ENCODE measurements at regions not wholly inside any gene's neighbourhood (a gene's known extent, or its start where the extent isn't known, plus 50 kb on each side); places are given as distances from the start of the nearest gene placed in this dataset.
"Not testable (repeated sequence)": the region's sequence is repeated elsewhere in the genome, so short reads cannot be mapped to it uniquely, and the experiment has no call there.

DNA sequence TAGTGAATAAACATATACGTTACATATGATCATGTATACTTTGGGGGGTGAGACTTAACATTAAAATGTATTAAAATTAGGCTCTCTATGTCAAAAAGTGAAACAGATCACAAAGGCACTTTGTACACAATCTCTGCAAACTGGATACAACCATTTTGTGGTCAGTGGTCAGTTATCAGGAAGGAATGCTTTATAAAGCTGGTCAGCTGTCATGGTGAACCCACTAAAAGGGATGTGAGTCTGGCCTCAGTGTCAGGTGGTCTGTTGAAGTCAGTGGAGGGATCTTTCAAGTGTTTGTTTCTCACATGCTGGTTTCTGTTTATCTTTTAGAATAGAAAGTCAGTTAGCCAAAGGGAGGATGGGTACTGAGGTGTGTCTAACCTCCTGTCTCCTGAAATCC, 875.5 kb upstream of the INTU start:
- Mint-ChIP-seq H3K27me3 (no peaks in the 10 kb centered on the region), H3K4me3 (no peak overlapping the region), H3K36me3 (no peaks in the 10 kb centered on the region), H3K27ac (no peak overlapping the region), H3K4me1 (no peaks in the 10 kb centered on the region), H3K9me3 (peaks cover 0 to 11% (median 0%) of the 10 kb centered on the region in 7 donors)
- no peak for ATAC-seq (ENCODE audit: low read depth in 2 of 2)
- DNase-seq = no peak

- no peak for ATAC-seq (ENCODE audit: low read depth in 2 of 2)
Measured at GRCh38 chr4:126758493-126758892, 874.3 kb upstream of the INTU start.

DNA sequence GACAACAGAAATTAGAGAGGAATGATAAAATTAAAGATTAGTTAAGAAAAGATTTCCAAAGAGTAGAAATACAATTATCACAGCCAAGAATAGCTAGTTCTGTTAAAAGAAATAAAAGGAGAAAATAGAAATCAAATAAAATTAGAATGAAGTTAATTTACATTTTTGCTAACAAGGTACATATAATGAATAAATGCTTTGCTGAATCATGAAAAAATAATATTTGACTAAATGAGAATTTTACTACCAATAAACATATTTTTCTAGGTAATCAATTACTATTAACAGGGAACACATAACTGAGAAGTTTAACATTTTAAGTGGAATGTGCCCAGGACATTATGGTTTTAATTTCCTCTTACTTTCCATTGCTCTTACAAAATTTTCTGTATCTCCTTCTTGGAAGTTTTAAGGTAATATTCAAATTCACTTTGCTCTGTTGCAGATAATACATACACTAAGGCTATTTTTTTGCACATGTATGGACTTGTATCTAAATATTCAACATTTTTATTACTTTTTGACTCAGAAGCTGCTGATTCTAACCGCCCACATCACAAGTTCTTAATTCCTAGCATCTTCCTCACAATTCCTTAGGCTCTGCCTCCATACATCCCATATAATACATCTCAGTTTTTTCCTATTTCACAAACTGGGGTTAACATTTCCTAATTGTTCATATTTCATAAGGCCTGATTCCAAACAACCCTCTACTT, 870.7 kb upstream of the INTU start:
- Mint-ChIP-seq H3K27ac (no peak overlapping the region), H3K9me3 (peaks cover 0 to 10% (median 3%) of the 10 kb centered on the region in 7 donors), H3K4me1 (no peaks in the 10 kb centered on the region), H3K4me3 (no peak overlapping the region), H3K36me3 (no peaks in the 10 kb centered on the region), H3K27me3 (no peaks in the 10 kb centered on the region)
- DNase-seq (no peak), ATAC-seq (ENCODE audit: low read depth in 2 of 2) (no peak)

More at GRCh38 chr4:126758493-126758892, 874.3 kb upstream of the INTU start:
- Mint-ChIP-seq H3K36me3 (no peaks in the 10 kb centered on the region), H3K9me3 (peaks cover 0 to 9% (median 2%) of the 10 kb centered on the region in 7 donors), H3K4me3 (no peak overlapping the region), H3K27ac (no peak overlapping the region), H3K4me1 (no peaks in the 10 kb centered on the region), H3K27me3 (no peaks in the 10 kb centered on the region)
- DNase-seq = no peak

- H3K9me3 Mint-ChIP-seq = peaks cover 0 to 10% (median 3%) of the 10 kb centered on the region in 7 donors
- no peaks in the 10 kb centered on the region for H3K27me3 Mint-ChIP-seq
- H3K4me3 Mint-ChIP-seq = no peak overlapping the region
- H3K36me3 Mint-ChIP-seq = no peaks in the 10 kb centered on the region
- DNase-seq = no peak
- H3K27ac Mint-ChIP-seq = no peak overlapping the region
- ATAC-seq (ENCODE audit: low read depth in 2 of 2) = no peak
- no peaks in the 10 kb centered on the region for H3K4me1 Mint-ChIP-seq
Measured at GRCh38 chr4:126762663-126763247, 870.0 kb upstream of the INTU start.

DNA sequence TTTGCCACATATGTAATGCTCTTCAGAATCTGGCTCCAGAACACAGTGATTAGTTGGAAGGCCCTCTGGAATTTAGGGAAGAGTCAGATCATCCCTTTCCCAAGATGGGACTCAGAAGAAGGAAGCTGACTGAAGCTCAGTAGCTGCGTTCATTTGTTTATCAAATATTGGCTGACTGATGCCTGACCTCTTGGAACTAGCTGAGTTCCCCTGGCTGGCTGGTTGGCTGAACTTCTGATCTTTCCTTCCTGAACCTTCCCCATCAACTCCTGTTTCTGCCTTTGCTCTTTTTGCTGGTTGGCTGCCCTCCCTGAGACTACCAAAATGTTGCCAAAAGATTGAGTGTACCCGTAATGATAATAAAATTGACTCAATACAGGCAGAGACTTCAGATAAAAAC, 866.5 kb upstream of the INTU start:
- DNase-seq = no peak
- Mint-ChIP-seq H3K27ac (peak overlapping the region in 2 of 6 donors; percentile 16 to 63), H3K36me3 (no peaks in the 10 kb centered on the region), H3K27me3 (no peaks in the 10 kb centered on the region), H3K9me3 (peaks cover 0 to 6% (median 4%) of the 10 kb centered on the region in 7 donors), H3K4me3 (no peak overlapping the region), H3K4me1 (no peaks in the 10 kb centered on the region)
- ATAC-seq (ENCODE audit: low read depth in 2 of 2) = no peak

DNA sequence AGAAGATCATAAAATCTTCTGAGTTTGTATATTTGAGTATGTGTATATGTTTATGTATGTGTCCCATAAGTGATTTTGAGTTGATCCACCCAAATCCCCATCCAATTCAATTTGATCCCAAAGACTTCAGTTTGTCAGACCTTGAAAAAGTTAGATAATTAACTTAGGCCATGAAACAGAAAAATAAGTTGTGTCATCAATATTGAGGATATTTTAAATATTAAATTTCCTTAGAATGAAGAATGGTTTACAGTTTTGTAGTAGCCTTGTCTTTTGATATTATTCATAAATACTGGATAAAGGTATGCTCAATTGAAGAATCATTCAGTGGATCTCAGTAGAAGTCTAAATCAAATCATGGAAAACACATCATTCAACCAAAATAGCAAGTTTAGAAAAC, 864.4 kb upstream of the INTU start:
- DNase-seq (no peak), ATAC-seq (ENCODE audit: low read depth in 2 of 2) (no peak)
- no peak overlapping the region for H3K4me3 Mint-ChIP-seq
- no peaks in the 10 kb centered on the region for H3K27me3 Mint-ChIP-seq
- no peaks in the 10 kb centered on the region for H3K36me3 Mint-ChIP-seq
- no peaks in the 10 kb centered on the region for H3K4me1 Mint-ChIP-seq
- no peak overlapping the region for H3K27ac Mint-ChIP-seq
- H3K9me3 Mint-ChIP-seq = peaks cover 0 to 6% (median 3%) of the 10 kb centered on the region in 7 donors

GRCh38 chr4:126770811-126771553, 861.8 kb upstream of the INTU start:
- not testable (repeated sequence) for H3K4me1 Mint-ChIP-seq; H3K4me3 Mint-ChIP-seq; H3K27me3 Mint-ChIP-seq; H3K27ac Mint-ChIP-seq; H3K36me3 Mint-ChIP-seq; ATAC-seq (ENCODE audit: low read depth in 2 of 2); DNase-seq; H3K9me3 Mint-ChIP-seq

GRCh38 chr4:126771618-126772017, 861.1 kb upstream of the INTU start:
- DNase-seq; H3K4me1 Mint-ChIP-seq; H3K27me3 Mint-ChIP-seq; H3K4me3 Mint-ChIP-seq; H3K27ac Mint-ChIP-seq; ATAC-seq (ENCODE audit: low read depth in 2 of 2); H3K36me3 Mint-ChIP-seq; H3K9me3 Mint-ChIP-seq: not testable (repeated sequence)

GRCh38 chr4:126772662-126773061, 860.1 kb upstream of the INTU start:
- Mint-ChIP-seq H3K4me1 (no peaks in the 10 kb centered on the region), H3K36me3 (no peaks in the 10 kb centered on the region), H3K4me3 (no peak overlapping the region), H3K27me3 (no peaks in the 10 kb centered on the region), H3K9me3 (peaks cover 0 to 7% (median 3%) of the 10 kb centered on the region in 7 donors), H3K27ac (no peak overlapping the region)
- ATAC-seq (ENCODE audit: low read depth in 2 of 2) (no peak), DNase-seq (no peak)

DNA sequence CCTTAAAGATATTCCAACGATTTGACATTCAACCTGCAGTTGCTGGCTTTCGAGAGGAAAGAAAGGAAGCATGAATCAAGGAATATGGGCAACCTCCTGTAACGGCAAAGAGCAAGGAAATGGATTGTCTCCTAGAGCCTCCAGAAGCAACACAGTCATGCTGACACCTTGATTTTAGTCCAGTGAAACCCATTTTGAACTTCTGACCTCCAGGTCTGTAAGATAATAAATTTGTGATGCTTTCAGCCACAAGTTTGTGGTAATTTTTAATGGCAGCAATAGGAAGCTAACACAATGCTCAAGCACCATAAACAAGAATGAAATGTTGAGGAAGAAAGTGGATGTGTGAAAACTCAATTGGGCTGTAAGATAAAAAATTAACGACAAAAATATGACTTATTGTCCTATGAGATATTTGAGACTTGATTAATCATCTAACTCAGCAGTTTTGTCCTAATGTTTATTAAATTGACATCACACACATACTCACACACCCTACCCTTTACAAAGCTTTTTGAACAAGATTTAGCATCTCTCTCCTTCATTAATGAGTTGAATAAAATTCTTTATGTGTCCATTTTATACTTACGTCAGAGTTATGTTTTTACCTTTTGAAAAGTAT, 857.2 kb upstream of the INTU start:
- DNase-seq = no peak
- ATAC-seq (ENCODE audit: low read depth in 2 of 2) = no peak
- Mint-ChIP-seq H3K4me3 (no peak overlapping the region), H3K4me1 (no peaks in the 10 kb centered on the region), H3K27me3 (no peaks in the 10 kb centered on the region), H3K9me3 (peaks cover 0 to 7% (median 2%) of the 10 kb centered on the region in 7 donors), H3K36me3 (no peaks in the 10 kb centered on the region), H3K27ac (no peak overlapping the region)

- H3K4me1 Mint-ChIP-seq = no peaks in the 10 kb centered on the region
- peaks cover 0 to 7% (median 2%) of the 10 kb centered on the region in 7 donors for H3K9me3 Mint-ChIP-seq
- no peak for ATAC-seq (ENCODE audit: low read depth in 2 of 2)
- DNase-seq = no peak
- no peaks in the 10 kb centered on the region for H3K27me3 Mint-ChIP-seq
- H3K4me3 Mint-ChIP-seq = no peak overlapping the region
- H3K36me3 Mint-ChIP-seq = no peaks in the 10 kb centered on the region
- H3K27ac Mint-ChIP-seq = no peak overlapping the region
Measured at GRCh38 chr4:126776361-126776760, 856.4 kb upstream of the INTU start.

GRCh38 chr4:126777649-126778048, 855.1 kb upstream of the INTU start:
- Mint-ChIP-seq H3K4me1 (no peaks in the 10 kb centered on the region), H3K9me3 (peaks cover 0 to 7% (median 1%) of the 10 kb centered on the region in 7 donors)
- no peak for ATAC-seq (ENCODE audit: low read depth in 2 of 2)

DNA sequence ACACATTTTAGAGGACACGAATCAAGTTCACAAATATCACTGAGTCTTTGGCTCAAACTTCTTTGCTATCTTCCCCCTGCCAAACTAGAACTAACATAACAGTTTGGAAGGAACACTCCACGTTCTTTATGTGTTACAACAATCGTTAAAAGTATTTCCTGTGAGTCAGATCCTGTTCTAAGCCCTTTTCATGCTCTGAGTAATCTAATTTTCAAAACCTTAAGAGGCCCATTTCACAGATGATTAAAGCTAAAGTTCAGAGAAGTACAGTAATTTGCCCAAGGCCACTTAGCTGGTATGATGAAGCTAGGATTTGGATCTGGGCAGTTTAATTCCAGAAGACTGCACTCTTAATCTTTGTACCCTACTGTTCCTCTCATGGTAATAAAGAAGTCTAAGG, 854.4 kb upstream of the INTU start:
- DNase-seq = no peak
- ATAC-seq (ENCODE audit: low read depth in 2 of 2) = no peak
- H3K27me3 Mint-ChIP-seq = no peaks in the 10 kb centered on the region
- no peak overlapping the region for H3K27ac Mint-ChIP-seq
- no peak overlapping the region for H3K4me3 Mint-ChIP-seq
- H3K36me3 Mint-ChIP-seq = no peaks in the 10 kb centered on the region
- peaks cover 0 to 7% (median 1%) of the 10 kb centered on the region in 7 donors for H3K9me3 Mint-ChIP-seq
- H3K4me1 Mint-ChIP-seq = no peaks in the 10 kb centered on the region

More at GRCh38 chr4:126777649-126778048, 855.1 kb upstream of the INTU start:
- Mint-ChIP-seq H3K27ac (no peak overlapping the region), H3K27me3 (no peaks in the 10 kb centered on the region), H3K4me3 (no peak overlapping the region), H3K36me3 (no peaks in the 10 kb centered on the region)
- no peak for DNase-seq
